ENCODE measurements at regions not wholly inside any gene's neighbourhood (a gene's known extent, or its start where the extent isn't known, plus 50 kb on each side); places are given as distances from the start of the nearest gene placed in this dataset.

DNA sequence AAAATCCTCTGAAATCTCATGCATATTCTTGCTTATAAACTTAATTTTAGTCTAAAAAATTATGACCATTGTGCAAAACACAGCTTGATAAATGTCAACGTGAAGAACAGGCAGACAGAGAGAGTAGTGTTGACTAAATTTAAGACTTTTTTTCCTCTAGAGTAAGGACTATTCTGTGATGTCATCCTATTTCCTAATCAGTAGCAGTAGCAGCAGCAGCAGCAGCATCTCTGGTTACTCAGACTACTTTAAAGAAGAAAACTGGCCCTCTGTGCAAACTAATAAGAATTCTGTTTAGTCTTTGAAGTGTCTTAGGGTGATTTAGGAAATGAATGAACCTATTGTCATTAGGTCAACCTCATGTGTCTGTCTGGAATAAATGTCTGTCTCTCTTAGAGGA lies 403.0 kb downstream of the HINT1 start:
- TF ChIP-seq, protein P1, sequence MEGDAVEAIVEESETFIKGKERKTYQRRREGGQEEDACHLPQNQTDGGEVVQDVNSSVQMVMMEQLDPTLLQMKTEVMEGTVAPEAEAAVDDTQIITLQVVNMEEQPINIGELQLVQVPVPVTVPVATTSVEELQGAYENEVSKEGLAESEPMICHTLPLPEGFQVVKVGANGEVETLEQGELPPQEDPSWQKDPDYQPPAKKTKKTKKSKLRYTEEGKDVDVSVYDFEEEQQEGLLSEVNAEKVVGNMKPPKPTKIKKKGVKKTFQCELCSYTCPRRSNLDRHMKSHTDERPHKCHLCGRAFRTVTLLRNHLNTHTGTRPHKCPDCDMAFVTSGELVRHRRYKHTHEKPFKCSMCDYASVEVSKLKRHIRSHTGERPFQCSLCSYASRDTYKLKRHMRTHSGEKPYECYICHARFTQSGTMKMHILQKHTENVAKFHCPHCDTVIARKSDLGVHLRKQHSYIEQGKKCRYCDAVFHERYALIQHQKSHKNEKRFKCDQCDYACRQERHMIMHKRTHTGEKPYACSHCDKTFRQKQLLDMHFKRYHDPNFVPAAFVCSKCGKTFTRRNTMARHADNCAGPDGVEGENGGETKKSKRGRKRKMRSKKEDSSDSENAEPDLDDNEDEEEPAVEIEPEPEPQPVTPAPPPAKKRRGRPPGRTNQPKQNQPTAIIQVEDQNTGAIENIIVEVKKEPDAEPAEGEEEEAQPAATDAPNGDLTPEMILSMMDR (IDR thresholded peaks at IDR 0.05; ENCODE audit: low read length): no peak
- no peak for TF ChIP-seq EZH2 (IDR thresholded peaks at IDR 0.05; ENCODE audit: borderline replicate concordance, low read length)
